HG03159 (cell line): ENCODE measurements at regions not wholly inside any gene's neighbourhood (a gene's known extent, or its start where the extent isn't known, plus 50 kb on each side); places are given as distances from the start of the nearest gene placed in this dataset.

ENCODE experiments used
- ATAC-seq: cut with Tn5 transposase; IDR thresholded peaks from one replicate; pipeline ENCODE4 v1.9.1; 2021; ENCODE audit warnings: mild to moderate bottlenecking, moderate library complexity; ENCODE audit not compliant: unreplicated experiment

DNA sequence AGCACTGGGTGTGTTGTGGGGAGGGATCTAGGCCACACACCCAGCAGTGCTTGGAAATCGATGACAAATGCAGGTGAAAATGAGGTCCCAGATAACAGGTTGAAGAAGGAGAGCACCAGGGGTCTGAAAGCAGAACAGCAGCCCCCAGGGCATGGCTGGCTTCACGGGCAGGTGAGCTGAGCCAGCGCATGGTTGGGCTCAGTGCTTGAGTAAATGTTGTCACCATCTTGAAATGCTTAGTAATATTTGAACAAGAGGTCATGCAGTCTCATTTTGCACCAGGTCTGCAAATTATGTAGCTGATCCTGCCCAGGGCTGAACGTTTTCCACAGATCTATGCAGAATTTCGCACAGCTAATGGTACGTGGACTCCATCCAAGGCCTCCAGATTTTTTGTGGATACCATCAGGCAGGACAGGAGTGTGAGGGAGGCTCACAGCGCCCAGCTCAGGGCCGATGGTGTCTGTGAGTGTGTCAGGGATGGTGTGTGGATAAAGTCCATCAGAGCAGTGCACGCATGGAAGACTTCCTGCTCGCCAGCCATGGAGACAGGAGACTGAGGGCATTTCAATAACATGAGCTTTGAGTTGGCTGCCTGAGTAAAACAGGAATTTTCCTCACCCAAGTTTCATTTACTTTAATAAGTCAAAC is 53.1 kb upstream of the SNX9 start:
- ATAC-seq = no peak

GRCh38 chr6:157770946-157771345 is 52.1 kb upstream of the SNX9 start:
- ATAC-seq = no peak

DNA sequence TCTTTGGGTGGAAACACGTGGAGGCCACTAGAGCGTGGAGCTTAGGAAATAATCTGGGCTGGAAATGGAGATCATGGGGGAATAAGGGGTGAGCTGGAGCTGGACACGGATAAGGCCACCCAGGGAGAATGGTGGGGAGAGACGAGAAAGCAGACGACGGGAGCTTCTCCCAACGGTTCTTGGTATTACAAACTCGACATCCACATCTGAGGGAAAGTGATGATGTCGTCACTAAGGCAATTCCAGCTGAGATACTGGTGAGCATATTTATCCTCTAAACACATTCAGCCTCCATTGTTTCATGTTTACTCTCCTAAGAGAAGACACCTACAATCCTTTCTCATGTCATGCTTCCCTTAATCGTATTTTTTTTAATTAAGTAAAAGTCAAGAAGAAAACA is 50.2 kb upstream of the SNX9 start:
- ATAC-seq = no peak
